IMR-90 (cell line): ENCODE measurements at regions not wholly inside any gene's neighbourhood (a gene's known extent, or its start where the extent isn't known, plus 50 kb on each side); places are given as distances from the start of the nearest gene placed in this dataset.

Experiments used
- ATAC-seq: fragments of 200-7000 bp; cut with Tn5 transposase; 2 replicates; pipeline ENCODE4 v1.9.1; 2020; ENCODE audit warnings: low read depth, mild to moderate bottlenecking, moderate library complexity
- BruUV-seq: library from RNA; stranded (reverse); fragments of 400-500 nt; replicated peaks from 2 replicates; lab custom pipeline; 2021; lab: Mats Ljungman, UMichigan
- CTCF ChIA-PET: fragments of 300-600 bp; formaldehyde crosslinking; extraction: SDS; loops from one replicate; lab custom pipeline; 2021; ENCODE audit warnings: antibody characterized with exemption; lab: Yijun Ruan, JAX
- POLR2A ChIA-PET: fragments of 300-600 bp; sonication (Branson Sonifier 250); formaldehyde crosslinking; loops from one replicate; lab custom pipeline; 2022; ENCODE audit warnings: antibody characterized with exemption; ENCODE audit not compliant: unreplicated experiment; lab: Charles Lee
- DNase-seq: peaks from one replicate; pipeline ENCODE4 v3.0.0; 2013
- H2AFZ ChIP-seq: replicated peaks from 2 replicates; pipeline ENCODE3; 2013; ENCODE audit warnings: low read length, mild to moderate bottlenecking; ENCODE audit not compliant: poor library complexity
- H2AK5ac ChIP-seq: 2 replicates; pipeline ENCODE4 v1.6.1; 2013; ENCODE audit warnings: low read depth, low read length, inconsistent platforms
- H2AK9ac ChIP-seq: replicated peaks from 2 replicates; pipeline ENCODE3; 2013; ENCODE audit warnings: mild to moderate bottlenecking, low read depth, low read length, moderate library complexity; ENCODE audit not compliant: poor library complexity
- H2BK120ac ChIP-seq: 2 replicates; pipeline ENCODE4 v1.6.1; 2013; ENCODE audit warnings: low read depth, low read length, inconsistent platforms
- H2BK15ac ChIP-seq: 3 replicates; pipeline ENCODE4 v1.6.1; 2013; ENCODE audit warnings: low read depth, low read length, inconsistent platforms
- H2BK20ac ChIP-seq: 2 replicates; pipeline ENCODE4 v1.6.1; 2013; ENCODE audit warnings: low read depth, mild to moderate bottlenecking, inconsistent platforms, low read length, moderate library complexity
- H2BK5ac ChIP-seq: 2 replicates; pipeline ENCODE4 v1.6.1; 2013; ENCODE audit warnings: mild to moderate bottlenecking, low read depth, low read length, inconsistent platforms; ENCODE audit not compliant: poor library complexity, severe bottlenecking
- H3K14ac ChIP-seq: replicated peaks from 2 replicates; pipeline ENCODE4 v1.6.1; 2013; ENCODE audit warnings: low read depth, low read length, inconsistent platforms
- H3K18ac ChIP-seq: 2 replicates; pipeline ENCODE4 v1.6.1; 2013; ENCODE audit warnings: low read depth, low read length, control low read depth
- H3K23ac ChIP-seq: 2 replicates; pipeline ENCODE4 v1.6.1; 2013; ENCODE audit warnings: low read depth, low read length, inconsistent platforms
- H3K27ac ChIP-seq: 2 replicates; pipeline ENCODE4 v1.5.1; 2013; ENCODE audit warnings: mild to moderate bottlenecking, control low read depth, low read length; ENCODE audit not compliant: insufficient read depth
- H3K27me3 ChIP-seq: 2 replicates; pipeline ENCODE4 v1.6.1; 2013; ENCODE audit warnings: low read length; ENCODE audit not compliant: control insufficient read depth, insufficient read depth
- H3K36me3 ChIP-seq: 2 replicates; pipeline ENCODE4 v1.6.1; 2013; ENCODE audit warnings: low read length, mixed read lengths; ENCODE audit not compliant: control insufficient read depth, insufficient read depth
- H3K4ac ChIP-seq: 2 replicates; pipeline ENCODE4 v1.6.1; 2013; ENCODE audit warnings: low read depth, low read length, inconsistent platforms
- H3K4me1 ChIP-seq: 2 replicates; pipeline ENCODE4 v1.6.1; 2013; ENCODE audit warnings: low read length, mixed read lengths; ENCODE audit not compliant: control insufficient read depth, insufficient read depth
- H3K4me2 ChIP-seq: 2 replicates; pipeline ENCODE4 v1.6.1; 2013; ENCODE audit warnings: low read depth, mild to moderate bottlenecking, control low read depth, low read length, moderate library complexity
- H3K4me3 ChIP-seq: 2 replicates; pipeline ENCODE4 v1.5.1; 2013; ENCODE audit warnings: low read depth, mild to moderate bottlenecking, control low read depth, low read length, moderate library complexity; ENCODE audit not compliant: insufficient read depth
- H3K56ac ChIP-seq: 2 replicates; pipeline ENCODE4 v1.6.1; 2013; ENCODE audit warnings: low read length, inconsistent platforms; ENCODE audit not compliant: insufficient read depth; ENCODE audit errors: extremely low read depth
- H3K79me1 ChIP-seq, 2 experiments: 2 replicates each; pipeline ENCODE4 v1.6.1; 2013; ENCODE audit warnings: low read length in 2 of 2, inconsistent platforms in 1 of 2, low read depth in 1 of 2
- H3K9ac ChIP-seq: 2 replicates; pipeline ENCODE4 v1.6.1; 2013; ENCODE audit warnings: low read depth, low read length, control low read depth
- H3K9me1 ChIP-seq: 2 replicates; pipeline ENCODE4 v1.6.1; 2013; ENCODE audit warnings: low read length, inconsistent platforms; ENCODE audit not compliant: insufficient read depth
- H3K9me3 ChIP-seq: 2 replicates; pipeline ENCODE4 v1.6.1; 2013; ENCODE audit warnings: low read length; ENCODE audit not compliant: control insufficient read depth, insufficient read depth
- H4K20me1 ChIP-seq: 2 replicates; pipeline ENCODE4 v1.6.1; 2013; ENCODE audit warnings: low read length, inconsistent platforms; ENCODE audit not compliant: insufficient read depth
- H4K5ac ChIP-seq: 2 replicates; pipeline ENCODE4 v1.6.1; 2013; ENCODE audit warnings: mild to moderate bottlenecking, low read depth, low read length, control low read depth
- H4K8ac ChIP-seq, 2 experiments: 2 replicates each; pipeline ENCODE4 v1.6.1; 2013; ENCODE audit warnings: low read depth in 2 of 2, low read length in 2 of 2, control low read depth in 1 of 2, inconsistent platforms in 1 of 2
- H4K91ac ChIP-seq: 2 replicates; pipeline ENCODE4 v1.6.1; 2013; ENCODE audit warnings: low read depth, low read length, inconsistent platforms; ENCODE audit not compliant: insufficient read depth
- BHLHE40 ChIP-seq: fragments of 150-350 bp; IDR thresholded peaks from 2 replicates; pipeline ENCODE4 v1.6.1; 2016; ENCODE audit warnings: mild to moderate bottlenecking, low read depth, low read length
- CEBPB ChIP-seq: IDR thresholded peaks from 2 replicates; pipeline ENCODE4 v1.6.1; 2012; ENCODE audit warnings: low read depth, low read length, improper control_type of control experiment
- CHD1 ChIP-seq: IDR thresholded peaks from 2 replicates; pipeline ENCODE4 v1.6.1; 2012; ENCODE audit warnings: low read depth, low read length, improper control_type of control experiment
- CTCF ChIP-seq: conservative IDR thresholded peaks from 2 replicates; pipeline ENCODE4 v1.5.1; 2012; ENCODE audit warnings: mild to moderate bottlenecking, low read depth, low read length, improper control_type of control experiment
- ELK1 ChIP-seq: fragments of 150-350 bp; IDR thresholded peaks from 2 replicates; pipeline ENCODE4 v1.6.1; 2016; ENCODE audit warnings: low read depth, mild to moderate bottlenecking, low read length, moderate library complexity, borderline replicate concordance
- FOS ChIP-seq: fragments of 150-350 bp; IDR thresholded peaks from 2 replicates; pipeline ENCODE4 v1.6.1; 2016; ENCODE audit warnings: low read depth, low read length
- MAFK ChIP-seq: IDR thresholded peaks from 2 replicates; pipeline ENCODE4 v1.6.1; 2012; ENCODE audit warnings: low read depth, low read length, improper control_type of control experiment
- MAZ ChIP-seq: IDR thresholded peaks from 2 replicates; pipeline ENCODE4 v1.6.1; 2012; ENCODE audit warnings: low read depth, mild to moderate bottlenecking, low read length, improper control_type of control experiment, moderate library complexity, borderline replicate concordance
- NFE2L2 ChIP-seq: fragments of 150-350 bp; IDR thresholded peaks from 2 replicates; pipeline ENCODE4 v1.6.1; 2016; ENCODE audit warnings: low read depth, mild to moderate bottlenecking, low read length
- POLR2A ChIP-seq: IDR thresholded peaks from 2 replicates; pipeline ENCODE4 v1.6.1; 2012; ENCODE audit warnings: mild to moderate bottlenecking, low read depth, low read length
- RAD21 ChIP-seq: IDR thresholded peaks from 2 replicates; pipeline ENCODE4 v1.6.1; 2012; ENCODE audit warnings: low read length, improper control_type of control experiment
- RCOR1 ChIP-seq: IDR thresholded peaks from 2 replicates; pipeline ENCODE4 v1.6.1; 2012; ENCODE audit warnings: mild to moderate bottlenecking, low read length, improper control_type of control experiment; ENCODE audit not compliant: insufficient replicate concordance
- RFX5 ChIP-seq: IDR thresholded peaks from 2 replicates; pipeline ENCODE4 v1.8.0; 2012; ENCODE audit warnings: low read depth, mild to moderate bottlenecking, low read length, moderate library complexity
- SMC3 ChIP-seq: fragments of 150-350 bp; IDR thresholded peaks from 2 replicates; pipeline ENCODE4 v1.6.1; 2016; ENCODE audit warnings: low read depth, mild to moderate bottlenecking, antibody characterized with exemption, low read length, moderate library complexity
- WGBS, 2 experiments: methylation state at CpG; one replicate each; pipeline versions ENCODE4 v1.1.5 to v1.1.7; 2013; ENCODE audit warnings: missing lambda C conversion rate in 2 of 2; ENCODE audit not compliant: insufficient read length in 1 of 2; ENCODE audit errors: extremely low coverage in 2 of 2; 5-methylcytosine and 5-hydroxymethylcytosine counted together
- dilution Hi-C: fragments of 300-500 bp; cut with HindIII; formaldehyde crosslinking; loops from one replicate; pipeline ENCODE4 v1.14.3; 2018; ENCODE audit warnings: low sequenced_read_pairs; ENCODE audit not compliant: unreplicated experiment
- in situ Hi-C: fragments of 300-500 bp; cut with MboI; formaldehyde crosslinking; loops from 3 replicates; pipeline ENCODE4 v1.14.3; 2019; ENCODE audit warnings: low sequenced_read_pairs, inconsistent platforms, mixed read lengths
- intact Hi-C: fragments of 100-400 bp; cut with micrococcal nuclease; formaldehyde crosslinking; loops from 2 replicates; pipeline ENCODE4 v1.10.0; 2022

GRCh38 chr3:151979906-151980305 lies 106.5 kb downstream of the SUCNR1 start:
- no peaks in the 10 kb centered on the region for H3K27me3 ChIP-seq
- H3K4me1 ChIP-seq: peaks cover 2% of the 10 kb centered on the region; the same call in 1 of the 2 replicates
- CTCF ChIA-PET: no interaction called here
- no peak overlapping the region for H3K9ac ChIP-seq
- H3K56ac ChIP-seq: no peak overlapping the region
- no peak overlapping the region for H3K14ac ChIP-seq
- POLR2A ChIA-PET: no interaction called here
- no TSS peak for BruUV-seq
- no peaks in the 10 kb centered on the region for H3K9me1 ChIP-seq
- no peak overlapping the region for H2BK120ac ChIP-seq
- H2BK20ac ChIP-seq: no peak overlapping the region
- no peak overlapping the region for H4K5ac ChIP-seq
- no peak overlapping the region for H3K4ac ChIP-seq
- no peaks in the 10 kb centered on the region for H3K9me3 ChIP-seq
- H2AFZ ChIP-seq: no peak overlapping the region
- no peak overlapping the region for H4K91ac ChIP-seq
- no peak overlapping the region for H2BK15ac ChIP-seq
- H3K4me2 ChIP-seq: no peak overlapping the region
- peak overlapping the region; percentile 41; the same call in 1 of the 2 replicates for H3K18ac ChIP-seq
- no peak for DNase-seq
- H2AK5ac ChIP-seq: peak overlapping the region; percentile 50; the same call in 1 of the 2 replicates
- no peak for ATAC-seq
- in situ Hi-C loops (no loop called here), dilution Hi-C loops (no loop called here), intact Hi-C loops (no loop called here)
- no CpG with 5 or more reads among the region's 1 CpG for WGBS, 2 experiments
- no peaks in the 10 kb centered on the region; a peak in 1 of 4 replicates for H3K79me1 ChIP-seq
- no peak overlapping the region for H3K27ac ChIP-seq
- H4K20me1 ChIP-seq: no peaks in the 10 kb centered on the region
- no peak overlapping the region for H2AK9ac ChIP-seq
- no peak overlapping the region for H2BK5ac ChIP-seq
- peak overlapping the region; percentile 64; the same call in 1 of the 2 replicates for H3K23ac ChIP-seq
- no peaks in the 10 kb centered on the region for H3K36me3 ChIP-seq
- H3K4me3 ChIP-seq: no peak overlapping the region
- H4K8ac ChIP-seq: no peak overlapping the region
- TF ChIP-seq POLR2A: no peak
- TF ChIP-seq CTCF: no peak
- TF ChIP-seq RCOR1: no peak
- TF ChIP-seq FOS: no peak
- TF ChIP-seq CEBPB: no peak
- TF ChIP-seq CHD1: no peak
- TF ChIP-seq ELK1: no peak
- no peak for TF ChIP-seq RFX5
- TF ChIP-seq MAFK: no peak
- no peak for TF ChIP-seq NFE2L2
- no peak for TF ChIP-seq MAZ
- no peak for TF ChIP-seq SMC3
- no peak for TF ChIP-seq BHLHE40
- TF ChIP-seq RAD21: no peak
